Kidney tubule cell (primary cell): ENCODE measurements at regions not wholly inside any gene's neighbourhood (a gene's known extent, or its start where the extent isn't known, plus 50 kb on each side); places are given as distances from the start of the nearest gene placed in this dataset.
"Not testable (repeated sequence)": the region's sequence is repeated elsewhere in the genome, so short reads cannot be mapped to it uniquely, and the experiment has no call there.

Source experiments
- DNase-seq: peaks from one replicate; pipeline ENCODE4 v3.0.0-alpha.2; 2018; ENCODE audit warnings: low spot score

GRCh38 chr7:27032839-27033238 lies 63.0 kb downstream of the HOXA1 start:
- DNase-seq: peak; percentile 39

- DNase-seq: peak; percentile 67
These were observed 64.3 kb downstream of the HOXA1 start for GRCh38 chr7:27031289-27032172.

GRCh38 chr7:27030393-27031050 lies 65.3 kb downstream of the HOXA1 start:
- DNase-seq: no peak

- no peak for DNase-seq
These were observed 70.5 kb downstream of the HOXA1 start for GRCh38 chr7:27025270-27025669.

- DNase-seq: no peak
These were observed 85.7 kb downstream of the HOXA1 start for GRCh38 chr7:27010068-27010467.

GRCh38 chr7:27000496-27000895 lies 95.3 kb downstream of the HOXA1 start:
- DNase-seq: no peak

GRCh38 chr7:26998284-26998683 lies 97.5 kb downstream of the HOXA1 start:
- not testable (repeated sequence) for DNase-seq

- no peak for DNase-seq
These were observed 100.1 kb downstream of the HOXA1 start for GRCh38 chr7:26995666-26996065.

- DNase-seq: no peak
These were observed 101.7 kb downstream of the HOXA1 start for GRCh38 chr7:26993816-26994810.

- no peak for DNase-seq
These were observed 103.1 kb downstream of the HOXA1 start for GRCh38 chr7:26992670-26993069.

- DNase-seq: no peak
These were observed 104.0 kb downstream of the HOXA1 start for GRCh38 chr7:26991796-26992195.

GRCh38 chr7:26989897-26990670 lies 105.7 kb downstream of the HOXA1 start:
- DNase-seq: no peak

GRCh38 chr7:26988836-26989374 lies 106.9 kb downstream of the HOXA1 start:
- no peak for DNase-seq

GRCh38 chr7:26987338-26987737 lies 108.5 kb downstream of the HOXA1 start:
- no peak for DNase-seq

GRCh38 chr7:26978146-26978545 lies 113.8 kb upstream of the SKAP2 start:
- no peak for DNase-seq

GRCh38 chr7:26976840-26977239 lies 112.5 kb upstream of the SKAP2 start:
- DNase-seq: no peak

- DNase-seq: not testable (repeated sequence)
These were observed 107.5 kb upstream of the SKAP2 start for GRCh38 chr7:26971924-26972323.

- DNase-seq: peak; percentile 39
These were observed 101.3 kb upstream of the SKAP2 start for GRCh38 chr7:26965724-26966123.

- no peak for DNase-seq
These were observed 99.9 kb upstream of the SKAP2 start for GRCh38 chr7:26964156-26964808.

- DNase-seq: no peak
These were observed 94.9 kb upstream of the SKAP2 start for GRCh38 chr7:26959290-26959689.

GRCh38 chr7:26958834-26959233 lies 94.4 kb upstream of the SKAP2 start:
- peak; percentile 90 for DNase-seq
